ENCODE measurements at regions not wholly inside any gene's neighbourhood (a gene's known extent, or its start where the extent isn't known, plus 50 kb on each side); places are given as distances from the start of the nearest gene placed in this dataset.

- no peak for TF ChIP-seq EZH2 (IDR thresholded peaks at IDR 0.05; ENCODE audit: insufficient read depth, poor library complexity, severe bottlenecking)
- TF ChIP-seq EZH2phosphoT487 (IDR thresholded peaks at IDR 0.05; ENCODE audit: insufficient read depth, low read depth), result no peak
These were observed 85.9 kb downstream of the SKA1 start for GRCh38 chr18:50460716-50461115.

All from GM23248 (cell line).